ENCODE measurements at regions not wholly inside any gene's neighbourhood (a gene's known extent, or its start where the extent isn't known, plus 50 kb on each side); places are given as distances from the start of the nearest gene placed in this dataset.

- peak; percentile 76 for DNase-seq (ENCODE audit: low spot score)
- Mint-ChIP-seq H3K36me3 (ENCODE audit: low read depth, unreplicated experiment) (no peaks in the 10 kb centered on the region), H3K27ac (ENCODE audit: unreplicated experiment) (no peak overlapping the region), H3K4me1 (ENCODE audit: unreplicated experiment) (no peaks in the 10 kb centered on the region), H3K27me3 (ENCODE audit: unreplicated experiment) (no peaks in the 10 kb centered on the region), H3K9me3 (ENCODE audit: unreplicated experiment) (no peaks in the 10 kb centered on the region), H3K4me3 (ENCODE audit: unreplicated experiment) (no peak overlapping the region)
- TF ChIP-seq CTCF (IDR thresholded peaks at IDR 0.05; ENCODE audit: unreplicated experiment), result peak; percentile 73
Observed at GRCh38 chr3:70120357-70120966, 120.9 kb downstream of the SAMMSON start.

- H3K4me3 Mint-ChIP-seq (ENCODE audit: unreplicated experiment), result no peak overlapping the region
- H3K4me1 Mint-ChIP-seq (ENCODE audit: unreplicated experiment), result no peaks in the 10 kb centered on the region
- H3K27me3 Mint-ChIP-seq (ENCODE audit: unreplicated experiment), result no peaks in the 10 kb centered on the region
- no peaks in the 10 kb centered on the region for H3K9me3 Mint-ChIP-seq (ENCODE audit: unreplicated experiment)
- DNase-seq (ENCODE audit: low spot score), result no peak
- H3K36me3 Mint-ChIP-seq (ENCODE audit: low read depth, unreplicated experiment), result no peaks in the 10 kb centered on the region
- no peak for TF ChIP-seq CTCF (IDR thresholded peaks at IDR 0.05; ENCODE audit: unreplicated experiment)
- no peak overlapping the region for H3K27ac Mint-ChIP-seq (ENCODE audit: unreplicated experiment)
Observed at GRCh38 chr3:70127192-70127591, 127.7 kb downstream of the SAMMSON start.

GRCh38 chr3:70137366-70137765 lies 137.8 kb downstream of the SAMMSON start:
- Mint-ChIP-seq H3K27me3 (ENCODE audit: unreplicated experiment) (peaks cover 2% of the 10 kb centered on the region), H3K9me3 (ENCODE audit: unreplicated experiment) (no peaks in the 10 kb centered on the region), H3K36me3 (ENCODE audit: low read depth, unreplicated experiment) (no peaks in the 10 kb centered on the region), H3K27ac (ENCODE audit: unreplicated experiment) (no peak overlapping the region), H3K4me1 (ENCODE audit: unreplicated experiment) (no peaks in the 10 kb centered on the region), H3K4me3 (ENCODE audit: unreplicated experiment) (no peak overlapping the region)
- TF ChIP-seq CTCF (IDR thresholded peaks at IDR 0.05; ENCODE audit: unreplicated experiment), result no peak
- DNase-seq (ENCODE audit: low spot score), result no peak

- Mint-ChIP-seq H3K4me1 (ENCODE audit: unreplicated experiment) (no peaks in the 10 kb centered on the region), H3K4me3 (ENCODE audit: unreplicated experiment) (no peak overlapping the region), H3K27me3 (ENCODE audit: unreplicated experiment) (peaks cover 2% of the 10 kb centered on the region), H3K36me3 (ENCODE audit: low read depth, unreplicated experiment) (no peaks in the 10 kb centered on the region), H3K27ac (ENCODE audit: unreplicated experiment) (no peak overlapping the region), H3K9me3 (ENCODE audit: unreplicated experiment) (no peaks in the 10 kb centered on the region)
- TF ChIP-seq CTCF (IDR thresholded peaks at IDR 0.05; ENCODE audit: unreplicated experiment), result no peak
- no peak for DNase-seq (ENCODE audit: low spot score)
Observed at GRCh38 chr3:70138606-70139005, 139.1 kb downstream of the SAMMSON start.
